ENCODE measurements at regions not wholly inside any gene's neighbourhood (a gene's known extent, or its start where the extent isn't known, plus 50 kb on each side); places are given as distances from the start of the nearest gene placed in this dataset.

DNA sequence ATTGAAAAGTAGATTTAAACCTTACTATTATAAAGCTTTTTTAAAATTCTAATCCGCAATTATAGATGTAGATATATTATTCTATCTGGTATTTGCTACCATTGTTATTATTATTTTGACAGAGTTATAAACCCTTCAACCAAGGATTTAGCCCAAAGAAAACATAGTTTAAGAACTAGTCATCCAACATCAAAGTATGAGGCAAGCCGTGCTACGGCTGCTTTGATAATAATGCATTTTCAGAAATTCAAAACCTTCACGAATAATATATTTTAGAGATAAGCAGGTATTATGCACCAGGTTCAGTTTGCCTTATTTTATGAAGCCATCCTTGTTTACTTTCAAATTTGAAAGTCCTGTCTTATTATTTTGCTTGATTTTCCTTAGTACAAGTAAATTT lies 1501.7 kb downstream of the RAPGEF2 start:
- TF ChIP-seq, protein P1, sequence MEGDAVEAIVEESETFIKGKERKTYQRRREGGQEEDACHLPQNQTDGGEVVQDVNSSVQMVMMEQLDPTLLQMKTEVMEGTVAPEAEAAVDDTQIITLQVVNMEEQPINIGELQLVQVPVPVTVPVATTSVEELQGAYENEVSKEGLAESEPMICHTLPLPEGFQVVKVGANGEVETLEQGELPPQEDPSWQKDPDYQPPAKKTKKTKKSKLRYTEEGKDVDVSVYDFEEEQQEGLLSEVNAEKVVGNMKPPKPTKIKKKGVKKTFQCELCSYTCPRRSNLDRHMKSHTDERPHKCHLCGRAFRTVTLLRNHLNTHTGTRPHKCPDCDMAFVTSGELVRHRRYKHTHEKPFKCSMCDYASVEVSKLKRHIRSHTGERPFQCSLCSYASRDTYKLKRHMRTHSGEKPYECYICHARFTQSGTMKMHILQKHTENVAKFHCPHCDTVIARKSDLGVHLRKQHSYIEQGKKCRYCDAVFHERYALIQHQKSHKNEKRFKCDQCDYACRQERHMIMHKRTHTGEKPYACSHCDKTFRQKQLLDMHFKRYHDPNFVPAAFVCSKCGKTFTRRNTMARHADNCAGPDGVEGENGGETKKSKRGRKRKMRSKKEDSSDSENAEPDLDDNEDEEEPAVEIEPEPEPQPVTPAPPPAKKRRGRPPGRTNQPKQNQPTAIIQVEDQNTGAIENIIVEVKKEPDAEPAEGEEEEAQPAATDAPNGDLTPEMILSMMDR (IDR thresholded peaks at IDR 0.05; ENCODE audit: low read depth, low read length, missing control alignments) = no peak
- H3K4me3 ChIP-seq (ENCODE audit: low read depth, low read length) = no peak overlapping the region
- in situ Hi-C loops (cut with HindIII; ENCODE audit: low sequenced_read_pairs) = no loop called here
- no peak for DNase-seq (ENCODE audit: low read depth)

DNA sequence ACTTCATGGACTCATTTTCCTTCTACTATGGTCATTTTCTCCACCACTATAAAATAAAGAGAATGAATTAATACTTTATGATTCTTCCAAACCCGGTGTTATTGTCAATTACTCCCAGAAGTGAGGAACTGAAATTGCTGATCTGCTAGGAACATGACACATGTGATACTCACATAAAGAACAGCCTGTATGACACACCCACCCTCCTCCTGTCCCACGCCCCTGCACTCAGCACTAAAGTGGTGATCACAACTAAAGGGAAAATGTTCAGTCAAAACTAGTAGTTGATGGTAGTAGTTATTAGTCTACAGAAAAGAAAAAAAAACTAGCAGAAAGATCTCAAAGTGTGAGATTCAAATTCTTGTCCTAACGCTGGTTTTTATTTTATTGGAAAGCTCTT lies 1508.3 kb downstream of the RAPGEF2 start:
- in situ Hi-C loops (cut with HindIII; ENCODE audit: low sequenced_read_pairs) = no loop called here
- no peak overlapping the region for H3K4me3 ChIP-seq (ENCODE audit: low read depth, low read length)
- TF ChIP-seq, protein P1 (IDR thresholded peaks at IDR 0.05; ENCODE audit: low read depth, low read length, missing control alignments) = no peak
- DNase-seq (ENCODE audit: low read depth) = no peak

DNA sequence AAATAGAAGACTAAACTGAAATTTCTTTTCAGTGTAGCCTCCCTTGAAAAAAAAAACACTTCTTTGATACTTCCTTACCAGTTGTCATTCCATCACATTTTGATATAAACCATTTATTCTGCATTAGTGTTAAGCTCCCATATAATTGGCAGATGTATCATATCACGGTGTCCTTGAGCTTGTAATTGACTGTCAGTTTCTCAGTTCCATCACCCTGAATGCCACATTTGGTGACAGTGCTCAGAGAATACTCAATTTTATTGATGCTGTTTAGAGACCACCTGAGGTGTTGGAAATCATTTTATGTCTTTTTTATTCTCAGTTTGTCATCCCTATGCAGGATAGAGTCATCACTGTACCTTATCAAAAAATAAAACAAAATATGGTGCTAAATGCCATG lies 1528.2 kb downstream of the RAPGEF2 start:
- TF ChIP-seq, protein P1 (IDR thresholded peaks at IDR 0.05; ENCODE audit: low read depth, low read length, missing control alignments) = no peak
- no peak for DNase-seq (ENCODE audit: low read depth)
- no peak overlapping the region for H3K4me3 ChIP-seq (ENCODE audit: low read depth, low read length)
- in situ Hi-C loops (cut with HindIII; ENCODE audit: low sequenced_read_pairs) = no loop called here

DNA sequence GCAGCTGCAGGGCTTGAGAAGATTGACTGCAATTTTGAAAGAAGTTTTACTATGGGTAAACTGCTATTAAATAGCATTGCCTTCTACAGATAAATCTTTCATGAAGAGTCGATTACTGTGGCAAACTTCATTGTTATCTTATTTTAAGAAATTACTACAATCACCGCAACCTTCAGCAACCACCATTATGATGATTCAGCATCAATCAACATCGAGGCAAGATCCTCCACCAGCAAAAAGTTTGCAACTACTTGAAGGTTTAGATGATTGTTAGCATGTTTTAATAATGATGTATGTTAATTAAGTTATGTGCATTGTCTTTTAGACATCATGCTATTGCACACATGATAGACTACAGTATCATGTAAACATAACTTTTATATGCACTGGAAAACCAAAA lies 1511.0 kb downstream of the FSTL5 start:
- no peak for DNase-seq (ENCODE audit: low read depth)
- in situ Hi-C loops (cut with HindIII; ENCODE audit: low sequenced_read_pairs) = no loop called here
- TF ChIP-seq, protein P1 (IDR thresholded peaks at IDR 0.05; ENCODE audit: low read depth, low read length, missing control alignments) = no peak
- no peak overlapping the region for H3K4me3 ChIP-seq (ENCODE audit: low read depth, low read length)

DNA sequence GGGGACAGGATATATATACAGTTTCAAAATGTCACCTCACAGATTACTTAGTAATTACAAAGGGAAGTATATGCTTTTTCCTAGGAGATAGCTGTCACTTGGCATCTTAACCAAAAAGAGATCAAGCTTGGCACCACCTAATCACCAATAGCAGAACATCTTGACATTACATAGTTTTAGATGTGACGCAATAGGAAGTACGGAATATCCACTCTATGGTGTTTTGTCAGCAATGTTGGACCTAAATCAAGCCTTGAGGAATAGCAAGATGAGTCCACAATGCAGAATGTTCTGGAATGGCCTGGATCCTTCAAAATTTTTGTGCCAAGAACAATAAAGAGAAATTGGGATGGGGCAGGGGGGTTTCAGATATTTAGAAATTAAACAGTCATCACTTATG lies 1488.2 kb downstream of the FSTL5 start:
- DNase-seq (ENCODE audit: low read depth) = no peak
- in situ Hi-C loops (cut with HindIII; ENCODE audit: low sequenced_read_pairs) = no loop called here
- TF ChIP-seq, protein P1 (IDR thresholded peaks at IDR 0.05; ENCODE audit: low read depth, low read length, missing control alignments) = no peak
- H3K4me3 ChIP-seq (ENCODE audit: low read depth, low read length) = no peak overlapping the region

DNA sequence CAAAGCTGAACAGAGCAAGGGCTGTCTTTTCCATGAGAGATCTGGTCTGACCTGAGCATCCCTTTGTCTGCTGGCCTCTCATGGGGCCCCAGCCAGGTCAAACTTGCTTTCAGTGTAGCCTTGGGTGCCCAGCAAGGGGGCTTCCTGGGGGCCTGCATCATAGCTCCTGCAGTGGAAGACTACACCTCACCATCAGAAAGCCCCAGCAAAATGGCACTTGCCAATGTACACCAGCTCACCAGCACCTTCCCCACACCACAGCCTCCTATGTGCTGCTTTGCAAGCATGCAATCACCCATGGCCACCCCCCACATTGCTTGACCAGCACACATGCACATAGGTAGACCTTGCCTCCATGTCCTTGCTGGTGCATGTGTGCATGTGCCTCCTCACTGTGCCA lies 1478.1 kb downstream of the FSTL5 start:
- in situ Hi-C loops (cut with HindIII; ENCODE audit: low sequenced_read_pairs) = no loop called here
- H3K4me3 ChIP-seq (ENCODE audit: low read depth, low read length) = no peak overlapping the region
- TF ChIP-seq, protein P1 (IDR thresholded peaks at IDR 0.05; ENCODE audit: low read depth, low read length, missing control alignments) = no peak
- no peak for DNase-seq (ENCODE audit: low read depth)

DNA sequence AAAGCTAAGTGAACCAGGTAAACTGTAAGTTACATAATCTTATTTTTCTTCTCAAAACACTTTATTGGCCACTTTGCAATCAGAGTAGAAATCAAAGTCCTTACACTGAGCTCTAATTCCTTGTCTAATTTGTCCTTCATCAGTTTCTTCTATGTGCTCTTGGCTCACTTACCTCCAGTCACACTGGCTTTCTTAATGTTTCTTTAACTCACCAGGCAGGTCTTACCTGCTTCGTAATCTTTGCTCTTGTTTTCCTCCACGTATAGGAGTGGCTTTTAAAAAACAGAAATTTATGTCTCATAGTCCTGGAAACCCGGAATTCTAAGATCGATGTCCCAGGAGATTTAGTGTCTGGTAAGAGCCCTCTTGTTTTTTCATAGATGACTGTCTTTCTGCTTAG lies 1462.1 kb downstream of the FSTL5 start:
- H3K4me3 ChIP-seq (ENCODE audit: low read depth, low read length) = no peak overlapping the region
- in situ Hi-C loops (cut with HindIII; ENCODE audit: low sequenced_read_pairs) = no loop called here
- TF ChIP-seq, protein P1 (IDR thresholded peaks at IDR 0.05; ENCODE audit: low read depth, low read length, missing control alignments) = no peak
- no peak for DNase-seq (ENCODE audit: low read depth)

All from astrocyte of the cerebellum (primary cell).